DND-41 (cell line): ENCODE measurements at regions not wholly inside any gene's neighbourhood (a gene's known extent, or its start where the extent isn't known, plus 50 kb on each side); places are given as distances from the start of the nearest gene placed in this dataset.
A peak's percentile ranks its signal among the peaks of the same experiment; 100 is the strongest.

ENCODE experiments used
- ATAC-seq: fragments of 200-7000 bp; cut with Tn5 transposase; 3 replicates; pipeline ENCODE4 v1.9.1; 2021; ENCODE audit warnings: low read depth; ENCODE audit not compliant: insufficient read depth
- DNase-seq: peaks from one replicate; pipeline ENCODE4 v3.0.0-alpha.2; 2020
- H2AFZ ChIP-seq: 2 replicates; pipeline ENCODE4 v1.6.0; 2012; ENCODE audit warnings: low read depth, low read length
- H3K27ac ChIP-seq: 2 replicates; pipeline ENCODE4 v1.5.1; 2012; ENCODE audit warnings: low read length, inconsistent platforms
- H3K27me3 ChIP-seq: fragments of 200-600 bp; sonication (generic); 2 replicates; pipeline ENCODE4 v1.6.0; 2012; ENCODE audit warnings: low read length, mild to moderate bottlenecking, inconsistent platforms; ENCODE audit not compliant: insufficient read depth, poor library complexity
- H3K36me3 ChIP-seq: 2 replicates; pipeline ENCODE4 v1.5.1; 2012; ENCODE audit warnings: low read length, inconsistent platforms; ENCODE audit not compliant: insufficient read depth
- H3K4me1 ChIP-seq: 2 replicates; pipeline ENCODE4 v1.5.1; 2012; ENCODE audit warnings: mild to moderate bottlenecking, low read length; ENCODE audit not compliant: insufficient read depth
- H3K4me2 ChIP-seq: 2 replicates; pipeline ENCODE4 v1.6.0; 2012; ENCODE audit warnings: mild to moderate bottlenecking, moderate library complexity, low read length, inconsistent platforms; ENCODE audit not compliant: insufficient read depth
- H3K4me3 ChIP-seq, 2 experiments: fragments of 200-600 bp in 1 of 2; shearing (Covaris generic) in 1 of 2; 2 replicates each; pipeline ENCODE4 v1.5.1; 2012 to 2016; ENCODE audit warnings: inconsistent platforms in 2 of 2, low read length in 2 of 2, mild to moderate bottlenecking in 2 of 2, low read depth in 1 of 2, moderate library complexity in 1 of 2
- H3K79me2 ChIP-seq: 2 replicates; pipeline ENCODE4 v1.6.0; 2012; ENCODE audit warnings: low read length, inconsistent platforms; ENCODE audit not compliant: insufficient read depth
- H3K9ac ChIP-seq: 2 replicates; pipeline ENCODE4 v1.6.0; 2012; ENCODE audit warnings: low read depth, mild to moderate bottlenecking, inconsistent platforms, low read length, moderate library complexity
- H3K9me3 ChIP-seq: 2 replicates; pipeline ENCODE4 v1.5.1; 2012; ENCODE audit warnings: low read length, moderate library complexity, mild to moderate bottlenecking, inconsistent platforms; ENCODE audit not compliant: insufficient read depth, severe bottlenecking
- H4K20me1 ChIP-seq: 2 replicates; pipeline ENCODE4 v1.6.0; 2012; ENCODE audit warnings: low read length; ENCODE audit not compliant: insufficient read depth
- EZH2 ChIP-seq: IDR thresholded peaks from 3 replicates; pipeline ENCODE4 v1.6.1; 2012; ENCODE audit warnings: borderline replicate concordance, low read depth, mild to moderate bottlenecking, moderate library complexity, low read length, inconsistent platforms; ENCODE audit not compliant: severe bottlenecking
- TF ChIP-seq, protein P1 (sequence below): IDR thresholded peaks from 2 replicates; pipeline ENCODE4 v1.5.1; 2012; ENCODE audit warnings: borderline replicate concordance, low read length, moderate library complexity, mild to moderate bottlenecking; ENCODE audit not compliant: poor library complexity, severe bottlenecking; ENCODE audit errors: extremely low read depth

DNA sequence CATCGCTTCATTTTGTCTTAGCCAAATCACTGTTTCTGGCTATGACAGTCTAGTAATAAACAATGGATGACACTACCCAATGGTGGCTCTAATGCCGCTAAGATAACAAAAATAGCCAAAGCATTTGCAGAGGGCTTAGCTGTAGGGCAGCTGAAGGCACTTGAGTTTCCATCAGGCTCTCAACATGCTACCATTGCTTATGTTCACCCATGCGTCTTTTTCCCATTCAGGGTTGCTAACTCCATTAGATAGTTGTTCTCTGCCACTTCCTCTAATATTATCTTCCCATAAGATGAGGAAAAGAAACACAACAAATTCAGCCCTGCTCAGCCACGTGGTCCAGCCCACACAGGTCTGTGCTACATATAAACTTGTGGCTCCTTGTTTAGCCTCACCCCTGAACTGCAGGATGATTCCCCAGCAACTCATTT, 159.6 kb downstream of the TOMM20 start:
- H3K4me2 ChIP-seq, result no peak overlapping the region
- no peaks in the 10 kb centered on the region for H3K36me3 ChIP-seq
- peaks cover 9% of the 10 kb centered on the region for H3K4me1 ChIP-seq
- no peak overlapping the region for H3K4me3 ChIP-seq
- H2AFZ ChIP-seq, result no peak overlapping the region
- no peaks in the 10 kb centered on the region for H3K27me3 ChIP-seq
- DNase-seq, result no peak
- H3K79me2 ChIP-seq, result no peaks in the 10 kb centered on the region
- H3K27ac ChIP-seq, result no peak overlapping the region
- H4K20me1 ChIP-seq, result no peaks in the 10 kb centered on the region
- TF ChIP-seq, protein P1, sequence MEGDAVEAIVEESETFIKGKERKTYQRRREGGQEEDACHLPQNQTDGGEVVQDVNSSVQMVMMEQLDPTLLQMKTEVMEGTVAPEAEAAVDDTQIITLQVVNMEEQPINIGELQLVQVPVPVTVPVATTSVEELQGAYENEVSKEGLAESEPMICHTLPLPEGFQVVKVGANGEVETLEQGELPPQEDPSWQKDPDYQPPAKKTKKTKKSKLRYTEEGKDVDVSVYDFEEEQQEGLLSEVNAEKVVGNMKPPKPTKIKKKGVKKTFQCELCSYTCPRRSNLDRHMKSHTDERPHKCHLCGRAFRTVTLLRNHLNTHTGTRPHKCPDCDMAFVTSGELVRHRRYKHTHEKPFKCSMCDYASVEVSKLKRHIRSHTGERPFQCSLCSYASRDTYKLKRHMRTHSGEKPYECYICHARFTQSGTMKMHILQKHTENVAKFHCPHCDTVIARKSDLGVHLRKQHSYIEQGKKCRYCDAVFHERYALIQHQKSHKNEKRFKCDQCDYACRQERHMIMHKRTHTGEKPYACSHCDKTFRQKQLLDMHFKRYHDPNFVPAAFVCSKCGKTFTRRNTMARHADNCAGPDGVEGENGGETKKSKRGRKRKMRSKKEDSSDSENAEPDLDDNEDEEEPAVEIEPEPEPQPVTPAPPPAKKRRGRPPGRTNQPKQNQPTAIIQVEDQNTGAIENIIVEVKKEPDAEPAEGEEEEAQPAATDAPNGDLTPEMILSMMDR, result no peak
- TF ChIP-seq EZH2, result no peak
- no peaks in the 10 kb centered on the region for H3K9me3 ChIP-seq
- ATAC-seq, result no peak
- H3K9ac ChIP-seq, result no peak overlapping the region

GRCh38 chr1:234968451-234968850, 160.2 kb downstream of the TOMM20 start:
- Histone ChIP-seq H3K27me3 (no peaks in the 10 kb centered on the region), H3K27ac (no peak overlapping the region), H3K4me3 (no peak overlapping the region), H3K9me3 (no peaks in the 10 kb centered on the region), H4K20me1 (no peaks in the 10 kb centered on the region), H3K9ac (no peak overlapping the region), H3K4me1 (peaks cover 15% of the 10 kb centered on the region), H3K4me2 (no peak overlapping the region), H3K79me2 (no peaks in the 10 kb centered on the region), H2AFZ (no peak overlapping the region), H3K36me3 (no peaks in the 10 kb centered on the region)
- ATAC-seq (no peak), DNase-seq (no peak)
- no peak for TF ChIP-seq EZH2
- TF ChIP-seq, protein P1, result no peak

GRCh38 chr1:234967121-234967520, 161.5 kb downstream of the TOMM20 start:
- Histone ChIP-seq H3K9me3 (no peaks in the 10 kb centered on the region), H3K27ac (no peak overlapping the region), H2AFZ (no peak overlapping the region), H3K27me3 (no peaks in the 10 kb centered on the region), H3K4me2 (no peak overlapping the region), H3K36me3 (no peaks in the 10 kb centered on the region), H3K4me3 (no peak overlapping the region), H3K9ac (no peak overlapping the region), H3K4me1 (peaks cover 28% of the 10 kb centered on the region), H4K20me1 (no peaks in the 10 kb centered on the region), H3K79me2 (no peaks in the 10 kb centered on the region)
- no peak for DNase-seq
- no peak for TF ChIP-seq EZH2
- TF ChIP-seq, protein P1, result no peak
- no peak for ATAC-seq

GRCh38 chr1:234965111-234965510, 163.5 kb downstream of the TOMM20 start:
- Histone ChIP-seq H3K27ac (no peak overlapping the region), H3K4me3 (no peak overlapping the region), H3K9ac (no peak overlapping the region), H3K9me3 (no peaks in the 10 kb centered on the region), H3K79me2 (no peaks in the 10 kb centered on the region), H4K20me1 (no peaks in the 10 kb centered on the region), H3K4me2 (no peak overlapping the region), H2AFZ (peak overlapping the region; percentile 54), H3K36me3 (no peaks in the 10 kb centered on the region), H3K27me3 (no peaks in the 10 kb centered on the region), H3K4me1 (peaks cover 29% of the 10 kb centered on the region)
- DNase-seq (no peak), ATAC-seq (no peak)
- no peak for TF ChIP-seq EZH2
- TF ChIP-seq, protein P1, result no peak
